SK-N-MC (cell line): ENCODE measurements at regions not wholly inside any gene's neighbourhood (a gene's known extent, or its start where the extent isn't known, plus 50 kb on each side); places are given as distances from the start of the nearest gene placed in this dataset.

ENCODE experiments used
- EZH2 ChIP-seq: fragments of 200-600 bp; sonication (generic); IDR thresholded peaks from one replicate; pipeline ENCODE4 v1.6.1; 2017; ENCODE audit warnings: antibody characterized with exemption
- FOXP2 ChIP-seq: optimal IDR thresholded peaks from 2 replicates; pipeline ENCODE3; 2011; ENCODE audit warnings: mild to moderate bottlenecking, moderate library complexity; ENCODE audit not compliant: insufficient read depth; ENCODE audit errors: extremely low read length, control extremely low read depth
- POLR2AphosphoS5 ChIP-seq: IDR thresholded peaks from 2 replicates; pipeline ENCODE4 v1.6.1; 2012; ENCODE audit warnings: mild to moderate bottlenecking, low read depth, low read length, borderline replicate concordance

DNA sequence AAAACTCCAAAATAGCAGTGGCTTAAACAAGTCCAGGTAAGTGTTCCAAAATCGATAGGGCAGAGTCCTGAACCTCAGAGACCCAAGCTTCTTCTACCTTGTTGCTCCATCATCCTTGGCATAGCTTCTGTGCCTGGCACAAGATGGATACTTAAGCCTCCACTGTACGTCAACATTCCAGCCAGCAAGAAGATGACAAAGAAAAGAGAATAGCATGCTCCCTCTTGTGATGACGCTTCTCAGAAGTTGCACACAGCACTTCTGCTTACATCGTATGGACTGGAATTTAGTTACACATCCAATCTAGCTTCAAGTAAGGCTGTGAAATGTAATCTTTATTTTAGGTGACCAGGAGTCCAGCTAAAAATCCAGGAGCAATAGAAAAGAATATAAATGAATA, 227.4 kb downstream of the ESM1 start:
- TF ChIP-seq EZH2 (no peak), FOXP2 (no peak), POLR2AphosphoS5 (no peak)
